ENCODE measurements at regions not wholly inside any gene's neighbourhood (a gene's known extent, or its start where the extent isn't known, plus 50 kb on each side); places are given as distances from the start of the nearest gene placed in this dataset.

- TF ChIP-seq, protein P1, sequence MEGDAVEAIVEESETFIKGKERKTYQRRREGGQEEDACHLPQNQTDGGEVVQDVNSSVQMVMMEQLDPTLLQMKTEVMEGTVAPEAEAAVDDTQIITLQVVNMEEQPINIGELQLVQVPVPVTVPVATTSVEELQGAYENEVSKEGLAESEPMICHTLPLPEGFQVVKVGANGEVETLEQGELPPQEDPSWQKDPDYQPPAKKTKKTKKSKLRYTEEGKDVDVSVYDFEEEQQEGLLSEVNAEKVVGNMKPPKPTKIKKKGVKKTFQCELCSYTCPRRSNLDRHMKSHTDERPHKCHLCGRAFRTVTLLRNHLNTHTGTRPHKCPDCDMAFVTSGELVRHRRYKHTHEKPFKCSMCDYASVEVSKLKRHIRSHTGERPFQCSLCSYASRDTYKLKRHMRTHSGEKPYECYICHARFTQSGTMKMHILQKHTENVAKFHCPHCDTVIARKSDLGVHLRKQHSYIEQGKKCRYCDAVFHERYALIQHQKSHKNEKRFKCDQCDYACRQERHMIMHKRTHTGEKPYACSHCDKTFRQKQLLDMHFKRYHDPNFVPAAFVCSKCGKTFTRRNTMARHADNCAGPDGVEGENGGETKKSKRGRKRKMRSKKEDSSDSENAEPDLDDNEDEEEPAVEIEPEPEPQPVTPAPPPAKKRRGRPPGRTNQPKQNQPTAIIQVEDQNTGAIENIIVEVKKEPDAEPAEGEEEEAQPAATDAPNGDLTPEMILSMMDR (IDR thresholded peaks at IDR 0.05), result no peak
- TF ChIP-seq REST (IDR thresholded peaks at IDR 0.05; ENCODE audit: insufficient read depth in 1 of 2, low read depth in 2 of 2, low read length in 1 of 2), result no peak
Measured at GRCh38 chr2:48829569-48829968, 74.0 kb upstream of the LHCGR start.
